HG02973 (cell line): ENCODE measurements at regions not wholly inside any gene's neighbourhood (a gene's known extent, or its start where the extent isn't known, plus 50 kb on each side); places are given as distances from the start of the nearest gene placed in this dataset.
"Not testable (repeated sequence)": the region's sequence is repeated elsewhere in the genome, so short reads cannot be mapped to it uniquely, and the experiment has no call there.

Experiments
- ATAC-seq: cut with Tn5 transposase; IDR thresholded peaks from one replicate; pipeline ENCODE4 v1.9.1; 2021; ENCODE audit warnings: moderate library complexity; ENCODE audit not compliant: unreplicated experiment

DNA sequence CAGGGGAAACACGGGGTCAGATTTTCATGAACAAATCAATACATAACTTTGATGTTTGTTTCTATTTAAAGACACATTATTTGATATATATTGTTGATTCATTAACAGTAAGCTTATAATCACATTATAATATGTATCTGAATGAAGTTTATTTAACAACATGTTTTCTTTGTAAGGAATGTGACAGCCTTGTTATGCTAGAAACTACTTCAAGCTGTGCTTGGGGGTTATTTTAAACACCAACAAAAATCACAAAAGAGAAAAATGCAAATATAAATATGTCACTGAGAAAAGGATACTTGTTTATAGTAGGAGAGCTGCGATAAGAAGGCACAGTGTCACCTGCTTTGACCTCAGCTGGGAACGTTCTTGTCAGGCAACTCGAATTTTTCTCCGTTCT lies 354.6 kb upstream of the AGA start:
- no peak for ATAC-seq

DNA sequence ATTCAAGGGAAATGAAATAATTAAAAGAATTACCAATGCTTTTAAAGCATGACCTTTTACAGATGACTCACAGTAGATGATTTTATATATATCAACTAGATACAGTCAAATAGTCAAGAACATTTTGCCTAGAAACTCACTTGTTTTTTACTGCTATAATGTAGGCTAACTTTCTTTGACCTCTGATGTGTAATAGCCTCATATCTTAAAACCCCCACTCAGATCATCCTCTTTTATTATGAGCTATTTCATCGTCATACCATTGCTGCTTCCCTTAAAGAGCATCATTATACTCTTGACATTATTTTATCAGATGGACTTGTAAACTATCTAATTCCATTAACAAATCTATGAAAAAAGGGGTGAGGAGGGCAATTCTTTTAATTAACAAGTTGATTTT lies 355.9 kb upstream of the AGA start:
- ATAC-seq = no peak

DNA sequence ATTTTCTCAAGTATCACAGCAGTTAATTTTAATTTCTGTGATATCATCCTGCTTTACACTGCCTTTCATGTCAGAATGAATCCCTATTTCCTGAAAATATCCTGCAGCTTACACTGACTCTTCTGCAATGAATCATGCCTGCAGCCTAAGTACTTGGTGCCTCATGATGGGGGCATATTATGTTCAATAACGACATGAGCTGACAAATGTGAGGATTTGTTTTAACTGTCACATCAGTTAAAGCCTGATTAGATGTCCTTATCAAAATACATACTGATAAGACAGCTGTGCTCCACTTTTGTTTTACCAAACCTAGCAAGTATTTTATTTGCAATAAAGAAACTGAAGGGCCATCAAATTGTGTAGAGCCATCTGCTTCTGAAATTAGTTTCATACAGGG lies 359.9 kb upstream of the AGA start:
- ATAC-seq = no peak

DNA sequence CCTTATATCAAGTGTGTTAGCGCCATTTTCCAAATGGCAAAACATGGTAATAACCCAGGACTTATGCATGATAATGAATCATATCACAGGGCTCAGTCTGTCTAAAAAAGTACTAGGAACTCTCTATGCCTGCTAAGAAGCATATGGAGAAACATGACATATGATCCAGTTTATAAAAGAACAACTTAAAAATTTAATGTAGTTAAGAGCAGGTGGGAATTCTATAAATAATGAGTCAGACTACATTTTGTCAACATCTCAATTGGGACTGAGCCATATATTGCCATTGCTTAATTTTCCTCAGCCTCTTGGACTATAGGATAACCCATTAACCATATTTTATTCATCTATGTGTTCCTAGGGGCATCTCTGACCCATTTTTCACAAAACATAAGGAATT lies 360.4 kb upstream of the AGA start:
- no peak for ATAC-seq

DNA sequence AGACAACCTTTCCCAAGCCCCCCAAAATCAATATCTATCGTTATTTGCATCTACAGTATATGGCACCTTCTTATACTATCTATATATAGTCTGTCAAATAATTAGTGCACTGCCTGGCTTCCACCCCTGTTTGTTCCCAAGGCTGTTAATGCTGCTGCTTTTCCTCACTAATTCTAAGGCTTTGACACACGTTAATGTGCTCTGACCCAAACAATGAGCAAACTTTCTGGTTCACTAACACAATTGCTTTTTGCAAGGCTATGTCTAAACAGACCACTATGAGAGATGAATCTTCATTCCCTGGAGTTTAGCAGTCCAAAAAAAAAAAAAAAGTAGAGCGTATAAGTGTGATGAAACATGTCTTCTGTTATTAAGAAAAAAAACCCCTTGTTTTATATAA lies 360.9 kb upstream of the AGA start:
- no peak for ATAC-seq

DNA sequence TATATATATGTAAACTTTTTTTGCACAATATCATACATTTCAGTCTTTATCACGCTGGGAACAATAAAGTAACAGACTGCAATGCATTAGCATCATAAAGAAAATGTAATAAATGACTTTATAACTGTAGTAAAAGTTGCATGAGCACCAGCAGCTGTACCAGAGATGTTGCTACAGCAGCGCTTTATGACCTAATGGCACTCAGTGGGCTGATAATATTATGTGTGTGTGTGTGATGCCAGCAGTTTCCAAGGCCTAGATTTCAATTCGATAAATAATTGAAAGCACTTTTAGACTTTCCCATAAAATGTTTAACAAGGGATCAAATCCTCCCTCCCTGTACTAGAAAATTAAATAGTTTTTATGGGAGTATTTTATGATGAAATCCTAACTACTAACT lies 367.6 kb upstream of the AGA start:
- no peak for ATAC-seq

DNA sequence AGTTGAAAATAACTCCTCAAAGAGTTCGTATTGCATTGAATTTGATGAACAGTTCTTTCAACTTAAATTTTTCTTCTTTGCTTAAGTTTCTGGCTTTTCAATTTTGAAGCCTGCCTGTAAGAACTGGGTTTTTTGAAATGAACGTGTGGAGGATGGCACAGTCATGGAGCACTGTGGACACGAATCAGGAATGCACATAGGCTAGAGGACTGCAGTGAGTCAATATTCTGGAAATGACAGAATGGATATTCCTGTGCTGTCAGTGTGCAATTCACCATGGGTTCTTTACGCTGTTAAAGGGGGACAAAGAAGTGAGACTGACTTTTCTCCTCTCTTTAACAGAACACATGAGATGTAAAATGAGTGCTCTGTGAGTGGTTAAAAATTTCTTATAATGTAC lies 368.0 kb upstream of the AGA start:
- no peak for ATAC-seq

DNA sequence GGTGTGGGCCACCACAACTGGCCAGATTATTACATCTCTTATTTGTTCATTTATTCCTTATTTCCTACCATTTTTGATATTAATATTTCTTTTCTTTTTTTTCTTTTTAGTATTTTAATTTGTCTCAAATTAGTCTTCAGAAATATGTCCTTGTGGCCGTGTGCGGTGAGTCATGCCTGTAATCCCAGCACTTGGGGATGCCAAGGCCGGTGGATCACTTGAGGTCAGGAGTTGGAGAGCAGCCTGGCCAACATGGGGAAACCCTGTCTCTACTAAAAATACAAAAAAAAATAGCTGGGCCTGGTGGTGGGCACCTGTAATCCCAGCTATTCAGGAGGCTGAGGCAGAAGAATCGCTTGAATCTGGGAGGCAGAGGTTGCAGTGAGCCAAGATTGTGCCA lies 376.2 kb upstream of the AGA start:
- ATAC-seq = not testable (repeated sequence)

DNA sequence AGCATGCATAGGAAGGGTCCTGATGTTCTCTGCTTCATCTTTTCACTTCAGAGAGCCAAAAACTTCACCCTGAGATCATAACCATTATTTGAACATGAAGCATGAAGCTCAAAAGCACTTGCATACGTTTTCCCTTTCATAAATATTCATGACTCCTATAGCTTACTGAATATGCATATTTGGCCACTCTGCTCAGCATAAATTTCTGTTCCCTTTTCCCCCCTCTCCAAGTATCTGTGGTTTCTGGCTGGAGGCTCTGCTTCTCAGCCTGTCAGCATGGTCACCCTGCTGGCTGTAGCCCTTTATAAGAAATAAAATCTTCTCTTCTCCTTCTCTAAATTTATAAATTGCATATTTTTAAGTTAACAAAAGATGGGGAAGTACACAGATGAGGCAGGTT lies 384.7 kb upstream of the AGA start:
- ATAC-seq = no peak

DNA sequence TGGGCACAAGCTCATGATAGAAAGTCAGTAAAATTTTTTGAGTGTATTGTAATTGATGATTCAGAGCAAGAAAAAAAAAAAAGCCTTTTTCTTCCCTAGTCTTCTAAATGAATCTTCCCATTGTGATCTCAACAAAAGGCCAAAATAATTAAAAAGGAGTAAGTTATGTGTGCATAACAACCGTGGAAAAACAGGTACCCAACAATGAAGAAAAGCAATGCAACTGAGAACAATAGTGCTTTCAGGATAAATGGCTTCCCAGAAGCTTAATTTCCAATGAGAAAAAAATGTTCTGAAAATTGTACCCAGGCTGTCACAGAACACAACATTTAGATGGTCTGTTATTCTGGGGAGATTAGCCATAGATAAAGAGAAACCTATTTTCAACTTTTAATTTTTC lies 399.0 kb upstream of the AGA start:
- no peak for ATAC-seq

DNA sequence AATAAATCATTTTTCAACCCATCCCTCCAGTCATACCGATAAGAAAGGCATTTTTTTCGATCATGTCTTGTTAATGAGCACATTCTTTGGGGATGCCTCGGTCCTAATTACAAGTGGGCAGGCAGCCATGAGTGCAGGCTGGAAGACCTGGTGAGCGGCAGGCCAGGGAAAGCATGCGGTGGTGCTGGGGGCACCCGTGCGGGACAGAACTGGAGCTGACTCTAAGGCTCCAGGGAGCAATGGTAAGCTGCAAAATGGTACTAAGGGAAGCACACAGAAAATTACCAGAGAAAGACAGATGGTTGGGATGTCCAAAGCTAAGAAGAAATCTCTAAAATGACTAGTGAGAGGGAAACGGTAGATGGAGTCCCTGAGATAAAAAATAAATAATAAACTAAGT lies 411.0 kb upstream of the AGA start:
- no peak for ATAC-seq

DNA sequence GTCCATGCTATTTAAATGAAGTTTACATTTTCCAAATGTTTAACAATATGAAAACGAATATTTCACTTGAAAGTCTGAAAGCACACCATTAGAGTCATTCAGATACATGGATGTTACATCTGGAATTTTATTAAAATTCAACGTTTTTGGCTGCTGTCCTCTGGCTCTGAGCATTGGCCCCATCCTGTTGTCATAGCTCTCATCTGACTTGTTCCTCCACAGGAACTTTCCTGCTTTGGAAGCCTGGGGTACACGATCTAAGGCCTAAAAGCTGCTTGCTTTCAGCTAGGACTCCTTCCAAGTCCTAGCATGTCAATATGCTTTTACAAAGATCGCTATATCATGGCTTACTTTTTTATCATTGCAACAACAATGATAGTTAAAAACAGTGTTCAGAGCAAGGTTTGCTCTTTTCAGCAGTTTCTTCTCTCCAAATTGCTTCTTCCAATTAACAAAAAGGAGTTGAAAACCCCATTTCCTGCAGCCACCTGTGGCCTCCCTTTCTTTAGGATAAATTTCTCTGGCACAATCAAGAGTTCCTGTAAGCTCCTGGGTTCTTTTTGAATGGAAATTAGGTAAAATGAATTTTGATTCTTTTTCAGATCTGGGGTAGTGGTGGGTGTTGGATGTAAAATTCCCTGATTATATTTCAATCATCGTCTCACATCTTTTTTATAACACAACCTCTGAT lies 413.4 kb upstream of the AGA start:
- no peak for ATAC-seq

DNA sequence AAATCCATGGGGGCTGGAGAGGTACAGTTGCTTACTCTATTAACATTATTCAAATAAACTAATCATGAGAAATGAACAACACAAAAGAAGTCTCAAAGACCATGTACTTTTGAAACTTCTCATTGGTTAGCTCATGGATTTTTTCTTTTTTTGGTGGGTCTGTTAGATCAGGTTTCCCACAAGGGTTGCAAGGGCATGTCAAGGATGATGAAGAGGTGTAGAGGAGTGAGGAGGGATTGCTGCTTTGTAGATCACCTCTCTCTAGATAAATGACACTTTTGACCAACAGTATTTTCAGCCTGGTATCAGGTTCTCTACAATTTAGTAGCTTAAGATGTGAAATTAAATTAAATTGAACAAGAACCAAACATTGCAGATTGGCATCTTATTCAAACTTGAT lies 417.9 kb upstream of the AGA start:
- no peak for ATAC-seq

DNA sequence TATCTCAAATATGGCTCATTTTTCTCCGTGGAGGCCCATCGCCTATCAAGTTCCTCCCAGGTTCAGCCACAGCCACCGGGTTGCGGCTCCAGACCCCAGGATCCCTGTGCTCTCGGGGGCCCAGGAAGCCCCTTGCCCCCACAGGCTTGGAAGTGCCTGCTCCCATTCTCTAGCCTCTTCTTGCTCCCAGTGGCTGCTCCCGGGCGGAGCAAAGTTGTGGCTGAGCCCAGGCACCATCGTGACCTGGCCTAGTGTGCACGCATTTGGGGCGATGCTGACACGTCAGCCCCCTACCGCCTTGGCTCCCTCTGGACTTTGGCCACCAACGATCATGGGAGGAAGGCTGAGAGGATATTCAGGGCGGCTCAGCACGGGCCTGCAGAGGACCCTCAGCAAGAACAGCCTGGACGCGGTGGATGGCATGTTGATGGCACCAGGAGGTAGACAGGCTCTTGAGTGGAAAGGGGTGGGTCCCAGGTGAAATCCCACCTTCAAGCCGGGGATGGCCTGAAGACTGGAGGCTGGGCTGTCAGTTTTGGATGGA lies 419.4 kb upstream of the AGA start:
- ATAC-seq = no peak

DNA sequence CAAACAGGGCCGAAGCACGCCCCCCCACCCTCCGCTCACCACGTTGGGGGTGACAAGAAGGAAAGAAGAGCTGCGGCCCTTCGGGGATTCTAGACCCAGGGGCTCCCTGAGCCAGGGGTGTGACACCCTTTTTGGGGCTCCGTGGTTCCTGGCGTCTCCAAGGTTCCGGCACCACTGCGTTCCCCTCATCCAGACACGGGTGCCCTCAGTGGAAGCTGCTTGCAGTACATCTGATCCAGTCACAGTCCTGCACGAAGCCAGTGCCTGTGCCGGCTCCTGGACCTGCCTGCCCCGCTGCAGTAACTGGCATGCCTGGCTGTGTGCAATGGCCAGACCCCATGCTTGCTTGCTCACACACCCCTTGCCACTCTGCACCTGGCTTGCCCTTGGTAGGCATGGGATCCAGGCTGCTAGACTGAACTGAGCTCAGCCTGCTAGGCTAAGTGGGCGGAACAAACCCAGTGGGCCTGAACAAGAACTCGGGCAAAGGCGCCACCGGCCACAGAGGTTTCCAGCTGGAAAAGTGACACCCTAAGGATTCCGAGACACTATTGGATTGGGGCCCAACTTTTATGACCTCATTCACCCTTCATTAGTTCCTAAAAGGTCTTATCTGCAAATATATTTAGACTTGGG lies 420.4 kb upstream of the AGA start:
- ATAC-seq = no peak

DNA sequence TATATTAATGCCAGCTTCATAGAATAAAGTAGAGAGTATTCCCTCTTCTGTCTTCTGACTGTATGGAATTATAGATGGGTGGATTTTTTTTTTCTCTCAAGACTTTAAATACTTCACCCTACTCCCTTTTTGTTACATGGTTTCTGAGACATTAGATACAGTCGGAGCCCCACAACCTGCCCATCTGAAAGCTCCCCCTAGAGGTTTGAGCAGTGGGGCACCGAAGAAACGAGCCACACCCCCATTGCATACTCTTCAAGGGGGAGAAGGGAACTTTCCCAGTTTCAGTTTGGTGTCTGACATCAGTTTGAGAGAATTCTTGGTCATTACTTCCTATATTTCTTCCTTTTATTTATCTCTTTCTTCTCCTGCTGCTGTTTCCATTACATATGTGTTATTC lies 437.6 kb upstream of the AGA start:
- no peak for ATAC-seq

DNA sequence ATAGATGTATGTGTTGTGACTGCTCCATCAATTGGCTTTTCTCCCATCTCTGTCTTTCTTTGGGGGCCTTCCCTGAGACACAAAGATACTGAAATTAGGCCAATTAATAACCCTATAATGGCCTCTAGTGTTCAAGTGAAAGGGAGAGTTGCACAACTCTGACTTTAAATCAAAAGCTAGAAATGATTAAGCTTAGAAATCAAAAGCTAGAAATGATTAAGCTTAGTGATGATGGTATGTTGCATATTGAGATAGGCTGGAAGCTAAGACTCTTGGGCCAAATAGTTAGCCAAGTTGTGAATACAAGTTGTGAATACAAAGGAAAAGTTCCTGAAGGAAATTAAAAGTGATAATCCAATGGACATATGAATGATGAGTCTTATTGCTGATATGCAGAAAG lies 452.9 kb upstream of the AGA start:
- ATAC-seq = no peak

DNA sequence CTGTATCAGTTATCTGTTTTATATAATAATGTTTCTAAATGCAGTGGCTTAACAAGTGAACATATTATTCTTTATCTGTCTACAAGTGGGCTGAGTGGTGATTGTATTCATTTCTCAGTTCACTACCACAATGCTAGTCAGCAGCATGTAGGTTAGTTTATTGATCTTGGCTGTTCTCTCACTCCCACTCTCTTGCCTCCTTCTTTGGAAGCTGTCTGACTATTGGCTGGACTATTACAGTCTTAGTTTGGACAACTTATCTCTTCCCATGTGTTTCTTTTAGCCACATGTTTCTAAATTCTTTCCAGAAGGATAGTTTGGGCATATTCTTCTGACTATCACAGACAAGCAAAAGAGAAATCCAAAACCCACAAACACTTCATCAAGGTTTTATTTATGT lies 459.5 kb upstream of the AGA start:
- no peak for ATAC-seq

DNA sequence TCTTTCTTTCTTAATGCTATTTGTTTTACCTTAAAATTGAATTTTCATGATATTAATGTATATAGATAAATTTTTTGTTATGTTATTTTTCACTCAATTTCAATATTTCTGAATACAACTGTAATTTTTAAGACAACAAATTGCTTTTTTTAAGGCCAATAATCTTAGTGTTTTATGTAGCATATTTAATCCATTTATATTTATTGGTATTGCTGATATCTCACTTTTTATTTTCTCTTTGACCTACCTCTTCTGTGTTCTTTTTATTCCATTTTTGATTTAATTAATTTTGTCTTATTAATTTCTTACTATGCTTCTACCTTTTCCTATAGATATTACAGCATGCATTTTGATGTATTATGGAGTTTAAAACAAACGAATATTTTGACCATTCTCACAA lies 460.1 kb upstream of the AGA start:
- ATAC-seq = no peak

DNA sequence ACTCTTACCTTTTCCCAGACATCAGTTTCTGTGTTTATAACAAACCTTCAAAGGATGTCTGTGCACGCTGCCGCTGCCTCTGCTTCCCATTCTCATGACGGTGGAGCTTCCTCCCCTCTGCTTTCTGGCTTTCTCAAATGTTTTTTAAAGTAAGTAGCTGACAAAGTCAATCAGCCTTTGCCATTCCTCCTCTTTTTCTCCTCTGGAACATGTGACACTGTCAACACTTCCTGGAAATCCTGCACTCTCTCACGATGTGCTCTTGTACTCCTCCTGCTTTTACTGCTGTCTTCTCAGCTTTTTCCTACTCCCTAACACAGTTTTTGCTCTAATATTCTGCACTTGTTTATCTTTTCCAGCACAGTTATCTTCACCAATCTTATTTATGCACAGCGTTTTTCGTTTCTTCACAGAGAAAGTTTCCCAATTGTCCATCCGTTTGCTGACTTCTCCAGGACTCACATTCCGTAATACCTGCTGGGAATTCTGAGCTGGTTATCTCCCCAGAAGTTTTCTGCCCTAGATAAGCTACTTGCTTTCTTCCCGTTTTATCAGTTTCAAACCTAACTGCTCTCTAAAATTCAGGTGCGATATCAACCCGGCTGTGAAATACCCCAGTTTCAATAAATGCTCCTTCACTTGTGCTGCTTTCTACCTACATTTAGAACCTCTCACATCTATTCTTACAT lies 465.6 kb upstream of the AGA start:
- ATAC-seq = no peak

DNA sequence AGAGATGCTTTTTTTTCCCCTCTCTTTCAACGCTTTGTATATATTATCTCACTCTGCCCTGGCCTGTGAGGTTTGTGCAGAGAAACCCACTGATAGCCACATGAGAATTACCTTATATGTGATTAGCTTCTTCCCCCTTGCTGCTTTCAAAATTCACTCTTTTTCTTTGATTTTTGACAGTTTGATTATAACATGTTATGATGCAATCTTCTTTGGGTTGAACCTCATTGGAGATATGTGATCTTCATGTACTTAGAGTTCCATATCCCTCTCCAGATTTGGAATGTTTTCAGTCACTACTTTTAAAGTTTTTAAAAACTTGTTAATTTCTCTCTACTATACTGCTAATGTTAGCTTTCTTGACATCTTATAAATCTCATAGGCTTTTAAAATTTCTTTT lies 479.5 kb upstream of the AGA start:
- no peak for ATAC-seq

DNA sequence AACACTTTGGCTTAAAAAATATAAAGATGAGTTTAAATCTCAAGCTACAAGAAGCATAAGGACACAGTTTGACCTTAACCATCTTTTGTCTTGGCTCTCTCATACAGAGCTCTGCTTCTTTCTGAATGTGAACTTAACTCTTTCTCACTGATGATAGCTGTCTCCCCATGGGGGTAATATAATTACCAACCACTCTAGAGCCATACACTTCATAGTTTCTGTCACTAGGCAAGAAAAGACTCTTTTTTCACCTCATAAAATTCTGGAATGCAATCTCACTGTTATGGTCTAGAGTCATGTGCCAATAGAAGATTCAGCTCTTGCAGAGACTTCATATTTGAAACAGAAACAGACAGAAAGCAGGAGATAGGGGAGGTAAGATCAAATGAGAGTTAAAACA lies 481.7 kb upstream of the AGA start:
- ATAC-seq = no peak
